ENCODE measurements at regions not wholly inside any gene's neighbourhood (a gene's known extent, or its start where the extent isn't known, plus 50 kb on each side); places are given as distances from the start of the nearest gene placed in this dataset.

DNA sequence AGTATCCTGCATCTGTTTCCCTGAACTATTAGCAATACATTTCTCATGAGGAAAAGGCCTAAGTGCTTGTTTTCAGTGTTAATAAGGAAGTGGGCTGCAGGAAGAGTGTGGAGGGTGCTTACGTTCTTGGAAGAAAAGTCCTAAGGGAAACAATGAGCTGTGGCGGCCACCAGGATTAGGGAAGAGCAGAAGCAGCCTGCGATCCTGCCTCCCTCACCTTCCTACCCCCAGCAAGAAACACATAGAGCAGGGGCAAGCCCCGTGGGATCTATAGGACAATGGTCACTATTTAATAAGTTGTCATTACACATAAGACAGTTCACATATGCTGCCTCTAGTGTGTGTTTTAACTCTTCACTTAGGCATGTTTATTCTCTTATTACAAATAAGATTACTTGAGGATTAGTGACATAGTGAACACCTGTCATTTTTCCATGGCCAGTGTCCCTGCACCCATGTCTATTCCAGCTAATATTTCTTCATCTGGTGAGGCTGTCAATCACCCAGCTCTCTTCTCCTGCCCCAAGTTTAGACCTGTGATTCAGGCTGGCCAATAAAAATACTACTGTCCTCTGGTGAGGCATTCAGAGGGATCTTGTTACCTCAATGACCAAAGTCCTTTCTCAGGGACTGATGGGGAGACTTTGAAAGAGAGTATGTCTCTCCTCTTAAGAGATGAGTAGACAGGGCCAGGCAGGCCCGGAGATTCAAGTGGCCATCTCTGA is 510.9 kb upstream of the CELF4 start:
- TF ChIP-seq TARDBP (IDR thresholded peaks at IDR 0.05), result no peak
- no peak for TF ChIP-seq BHLHE40 (IDR thresholded peaks at IDR 0.05; ENCODE audit: borderline replicate concordance)

Data from HEK293T (cell line).